ENCODE measurements at regions not wholly inside any gene's neighbourhood (a gene's known extent, or its start where the extent isn't known, plus 50 kb on each side); places are given as distances from the start of the nearest gene placed in this dataset.
A peak's percentile ranks its signal among the peaks of the same experiment; 100 is the strongest.

- peak; percentile 98 for DNase-seq (ENCODE audit: low read depth)
- H3K4me3 ChIP-seq (ENCODE audit: low read depth, low read length), result no peak overlapping the region
- no peak for TF ChIP-seq CTCF (conservative IDR thresholded peaks at IDR 0.05; ENCODE audit: low read depth, low read length)
Observed at GRCh38 chr15:29612096-29612495, 210.2 kb downstream of the TJP1 start.

DNA sequence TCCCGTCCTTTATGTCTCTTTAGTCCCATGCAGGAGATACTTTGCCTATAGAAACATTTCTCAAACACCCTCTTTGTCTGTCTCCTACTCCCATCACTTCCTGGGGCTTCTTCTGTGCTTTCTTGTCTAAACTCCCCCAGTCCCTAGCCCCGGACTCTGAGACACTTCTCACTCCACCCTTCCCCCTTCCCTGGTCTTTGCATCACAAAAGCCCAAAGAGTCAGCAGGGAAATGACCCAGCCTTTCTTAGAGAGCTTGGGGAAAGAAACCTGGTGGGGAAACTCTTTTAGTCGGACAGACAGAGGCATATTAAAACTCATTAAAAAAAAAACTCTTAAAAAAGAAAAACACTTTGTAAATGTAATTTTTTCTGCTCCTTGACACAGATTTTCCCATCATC lies 211.2 kb downstream of the TJP1 start:
- H3K4me3 ChIP-seq (ENCODE audit: low read depth, low read length), result no peak overlapping the region
- no peak for DNase-seq (ENCODE audit: low read depth)
- no peak for TF ChIP-seq CTCF (conservative IDR thresholded peaks at IDR 0.05; ENCODE audit: low read depth, low read length)

DNA sequence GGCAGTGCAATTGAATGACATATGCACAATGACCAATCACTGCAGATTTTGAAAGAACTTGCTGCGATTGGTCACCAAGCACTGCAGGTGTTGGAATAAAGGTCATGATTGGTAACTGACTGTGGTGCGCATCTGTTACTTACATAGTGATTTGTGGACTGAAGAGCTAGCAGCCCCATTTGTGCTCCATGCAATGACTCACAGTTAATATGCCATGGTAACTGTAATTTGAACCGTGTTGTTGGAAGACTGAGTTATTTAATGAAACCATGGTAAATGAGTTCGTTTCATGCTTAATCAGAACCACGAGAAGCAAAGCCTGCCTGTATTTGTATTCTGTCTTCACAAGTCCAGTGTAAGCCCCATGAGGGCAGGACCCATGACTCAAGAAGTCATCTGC lies 220.5 kb downstream of the TJP1 start:
- H3K4me3 ChIP-seq (ENCODE audit: low read depth, low read length), result no peak overlapping the region
- DNase-seq (ENCODE audit: low read depth), result peak; percentile 33
- TF ChIP-seq CTCF (conservative IDR thresholded peaks at IDR 0.05; ENCODE audit: low read depth, low read length), result no peak

GRCh38 chr15:29600262-29600661 lies 222.0 kb downstream of the TJP1 start:
- no peak overlapping the region for H3K4me3 ChIP-seq (ENCODE audit: low read depth, low read length)
- no peak for TF ChIP-seq CTCF (conservative IDR thresholded peaks at IDR 0.05; ENCODE audit: low read depth, low read length)
- DNase-seq (ENCODE audit: low read depth), result no peak

- DNase-seq (ENCODE audit: low read depth), result peak; percentile 75
- H3K4me3 ChIP-seq (ENCODE audit: low read depth, low read length), result no peak overlapping the region
- TF ChIP-seq CTCF (conservative IDR thresholded peaks at IDR 0.05; ENCODE audit: low read depth, low read length), result peak; percentile 54
Observed at GRCh38 chr15:29596266-29596665, 226.0 kb downstream of the TJP1 start.

GRCh38 chr15:29593629-29594028 lies 228.6 kb downstream of the TJP1 start:
- TF ChIP-seq CTCF (conservative IDR thresholded peaks at IDR 0.05; ENCODE audit: low read depth, low read length), result no peak
- no peak overlapping the region for H3K4me3 ChIP-seq (ENCODE audit: low read depth, low read length)
- DNase-seq (ENCODE audit: low read depth), result no peak

DNA sequence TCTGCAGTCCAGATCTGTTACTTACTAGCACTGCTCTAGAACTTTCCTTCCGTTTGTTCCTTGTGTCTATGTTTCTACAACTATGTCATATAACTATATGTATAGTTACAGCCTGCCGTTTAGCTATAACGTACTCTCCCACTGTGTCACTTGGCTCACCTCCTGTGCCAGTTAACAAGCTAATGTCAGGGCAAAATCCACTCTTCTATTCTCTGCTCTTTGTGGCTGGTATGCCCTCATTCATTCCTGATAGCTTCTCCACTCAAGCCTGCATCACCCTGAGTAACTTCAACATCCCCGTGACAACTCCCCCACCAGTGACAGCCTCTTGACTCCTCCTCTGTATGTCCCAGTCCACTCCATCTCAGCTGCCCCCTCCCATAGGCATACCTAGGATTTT lies 229.2 kb downstream of the TJP1 start:
- TF ChIP-seq CTCF (conservative IDR thresholded peaks at IDR 0.05; ENCODE audit: low read depth, low read length), result no peak
- DNase-seq (ENCODE audit: low read depth), result no peak

More for the DNA sequence above, 229.2 kb downstream of the TJP1 start:
- H3K4me3 ChIP-seq (ENCODE audit: low read depth, low read length), result no peak overlapping the region
